Cardiac fibroblast (primary cell): ENCODE measurements at regions not wholly inside any gene's neighbourhood (a gene's known extent, or its start where the extent isn't known, plus 50 kb on each side); places are given as distances from the start of the nearest gene placed in this dataset.

Experiments used
- DNase-seq, 2 donors: peaks; one replicate each; pipeline versions ENCODE4 v3.0.0 to v3.0.0-alpha.2; 2010; ENCODE audit warnings: low read depth in 2 of 2
- H3K4me3 ChIP-seq, 2 donors: replicated peaks in 1 of 2; 1 replicate in 1 of 2; 2 replicates in 1 of 2; pipeline ENCODE4 v1.5.1; 2011; ENCODE audit warnings: low read depth in 2 of 2, low read length in 2 of 2, mild to moderate bottlenecking in 2 of 2, moderate library complexity in 1 of 2
- CTCF ChIP-seq: IDR thresholded peaks from one replicate; pipeline ENCODE4 v1.5.1; 2011; ENCODE audit warnings: low read depth, mild to moderate bottlenecking, low read length, inconsistent platforms

DNA sequence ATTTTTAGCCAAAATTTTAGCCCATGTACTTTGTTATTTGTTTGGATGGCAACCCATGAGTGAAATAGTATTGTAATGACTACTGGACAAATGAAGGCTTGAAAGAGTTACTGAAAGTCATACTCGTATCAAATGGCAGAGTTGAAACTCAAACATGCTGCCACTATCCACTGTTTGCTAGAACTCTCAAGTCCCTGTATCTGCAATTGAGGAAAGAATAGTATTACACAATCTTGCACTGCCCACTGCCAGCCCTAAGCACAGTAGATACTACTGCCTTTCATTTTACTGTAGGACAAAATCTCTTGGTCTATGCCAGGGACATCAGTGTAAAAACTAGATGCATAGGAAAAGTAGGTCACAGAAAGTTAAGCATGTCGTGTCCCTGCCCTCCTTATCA is 581.1 kb upstream of the PLXNA2 start:
- no peak overlapping the region for H3K4me3 ChIP-seq
- no peak for TF ChIP-seq CTCF
- DNase-seq = no peak

DNA sequence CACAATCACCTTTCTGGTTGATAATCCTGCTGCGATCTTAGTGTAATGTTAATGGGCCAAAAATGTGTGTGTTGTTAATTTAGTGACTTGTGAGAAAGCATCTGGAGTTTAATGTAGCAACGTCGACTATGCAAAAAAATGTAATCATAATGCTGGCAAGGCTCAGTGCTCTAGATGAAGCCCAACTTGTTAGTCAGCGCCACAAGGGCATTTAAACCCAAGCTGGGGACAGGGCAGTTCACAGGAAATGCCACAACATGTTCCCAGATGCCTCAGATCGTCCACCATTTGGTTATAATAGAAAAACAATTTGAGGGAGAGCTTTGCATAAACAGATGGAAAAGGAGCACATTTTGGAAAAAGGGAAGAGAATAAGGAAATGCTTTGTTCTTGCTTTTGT is 585.4 kb upstream of the PLXNA2 start:
- no peak for DNase-seq
- no peak for TF ChIP-seq CTCF
- H3K4me3 ChIP-seq = no peak overlapping the region

GRCh38 chr1:208834381-208835096 is 590.4 kb upstream of the PLXNA2 start:
- TF ChIP-seq CTCF = no peak
- peak in 1 of 2 donors; percentile 12 for DNase-seq
- no peak overlapping the region for H3K4me3 ChIP-seq

GRCh38 chr1:208835097-208835463 is 590.9 kb upstream of the PLXNA2 start:
- no peak for DNase-seq
- no peak for TF ChIP-seq CTCF
- H3K4me3 ChIP-seq = no peak overlapping the region

DNA sequence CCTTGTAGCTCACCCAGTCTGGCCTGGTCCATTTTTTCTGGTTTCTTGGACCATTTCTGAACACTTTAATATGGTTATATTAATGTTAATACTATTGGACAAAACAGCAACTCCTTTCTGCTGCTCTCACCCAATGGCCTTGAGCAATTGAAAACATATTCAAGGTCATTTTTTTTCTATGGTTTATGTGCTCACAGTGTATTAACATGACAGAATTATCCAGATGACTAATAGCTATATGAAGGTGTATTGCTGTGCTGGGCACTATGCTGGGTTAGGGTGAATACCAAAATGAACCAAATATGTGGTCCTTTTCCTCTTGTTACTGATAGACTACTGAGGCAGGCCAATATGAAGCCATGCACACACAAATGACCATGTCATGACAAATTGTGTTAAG is 591.6 kb upstream of the PLXNA2 start:
- no peak for TF ChIP-seq CTCF
- no peak for DNase-seq
- H3K4me3 ChIP-seq = no peak overlapping the region

DNA sequence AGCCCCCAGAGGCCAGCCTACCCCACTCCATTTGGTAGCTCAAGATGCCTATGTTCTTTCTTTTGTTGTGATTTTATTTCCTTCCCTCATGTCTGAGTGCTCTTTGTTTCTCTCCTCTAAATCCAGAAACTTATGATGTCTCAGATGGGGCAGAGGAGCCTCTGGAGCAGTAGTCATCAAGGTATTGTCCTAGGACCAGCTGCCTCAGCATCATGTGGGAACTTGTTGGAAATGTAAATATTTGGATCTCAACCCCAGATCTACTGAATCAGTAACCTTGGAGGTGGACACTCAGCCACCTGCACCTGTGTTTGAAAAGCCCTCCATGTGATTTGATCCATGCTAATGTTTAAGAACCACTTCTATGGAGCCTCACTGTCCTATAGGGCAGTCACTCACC is 593.1 kb upstream of the PLXNA2 start:
- H3K4me3 ChIP-seq = no peak overlapping the region
- DNase-seq = no peak
- no peak for TF ChIP-seq CTCF

DNA sequence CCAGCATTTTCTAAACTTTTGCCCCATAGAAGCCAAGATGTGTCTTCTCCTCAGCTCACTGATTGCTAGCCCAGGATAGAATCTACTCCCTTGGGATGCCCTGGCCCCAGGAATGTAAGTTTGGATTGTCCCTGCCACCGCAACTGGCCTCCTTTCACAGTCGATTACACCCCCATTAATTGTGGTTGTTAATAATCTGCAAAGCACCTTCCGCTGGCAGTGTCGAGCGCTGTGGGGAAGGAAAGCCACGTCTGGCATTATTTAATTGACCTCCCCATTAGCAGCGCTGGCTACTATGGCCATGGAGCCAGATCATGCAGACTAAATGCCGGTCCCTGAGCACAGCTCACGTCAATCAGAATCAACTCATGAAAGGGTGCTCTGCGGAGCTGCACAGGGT is 597.3 kb upstream of the PLXNA2 start:
- no peak for DNase-seq
- H3K4me3 ChIP-seq = no peak overlapping the region
- TF ChIP-seq CTCF = no peak
